ENCODE measurements at regions not wholly inside any gene's neighbourhood (a gene's known extent, or its start where the extent isn't known, plus 50 kb on each side); places are given as distances from the start of the nearest gene placed in this dataset.

DNA sequence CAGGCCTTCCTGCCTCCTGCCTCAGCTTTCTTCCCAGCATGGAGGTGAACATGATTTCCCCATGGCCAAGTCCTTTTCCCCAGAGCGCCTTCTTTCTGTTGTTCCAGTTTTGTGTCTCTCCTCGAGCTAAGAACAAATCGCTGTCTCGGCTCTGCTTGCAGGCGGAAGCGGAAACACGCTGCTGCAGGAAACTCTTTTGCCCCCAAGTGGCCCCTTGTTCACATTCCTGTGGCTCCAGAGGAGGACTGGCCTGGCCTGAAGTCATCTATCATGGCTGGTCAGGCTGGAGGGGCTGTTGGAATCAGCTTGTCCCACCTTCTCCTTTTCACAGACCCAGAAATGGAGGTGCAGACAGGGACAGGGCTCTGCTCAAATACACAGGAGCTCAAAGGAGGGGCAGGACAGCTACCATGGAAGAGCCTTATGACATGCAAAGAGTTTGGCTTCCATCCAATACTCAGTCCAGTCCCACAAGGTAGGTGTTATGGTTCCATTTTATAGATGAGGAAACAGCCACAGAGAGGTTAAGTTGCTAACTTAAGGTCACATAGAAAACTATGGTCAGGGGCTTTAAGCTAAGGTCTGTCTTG lies 182.2 kb upstream of the SYT13 start:
- intact Hi-C loops (cut with DNase I) = no loop called here
- no peak overlapping the region for H3K4me3 ChIP-seq
- no peak overlapping the region for H3K27ac ChIP-seq
- peak; percentile 53 for ATAC-seq
- no peaks in the 10 kb centered on the region for H3K4me1 ChIP-seq
- TF ChIP-seq, protein P1, sequence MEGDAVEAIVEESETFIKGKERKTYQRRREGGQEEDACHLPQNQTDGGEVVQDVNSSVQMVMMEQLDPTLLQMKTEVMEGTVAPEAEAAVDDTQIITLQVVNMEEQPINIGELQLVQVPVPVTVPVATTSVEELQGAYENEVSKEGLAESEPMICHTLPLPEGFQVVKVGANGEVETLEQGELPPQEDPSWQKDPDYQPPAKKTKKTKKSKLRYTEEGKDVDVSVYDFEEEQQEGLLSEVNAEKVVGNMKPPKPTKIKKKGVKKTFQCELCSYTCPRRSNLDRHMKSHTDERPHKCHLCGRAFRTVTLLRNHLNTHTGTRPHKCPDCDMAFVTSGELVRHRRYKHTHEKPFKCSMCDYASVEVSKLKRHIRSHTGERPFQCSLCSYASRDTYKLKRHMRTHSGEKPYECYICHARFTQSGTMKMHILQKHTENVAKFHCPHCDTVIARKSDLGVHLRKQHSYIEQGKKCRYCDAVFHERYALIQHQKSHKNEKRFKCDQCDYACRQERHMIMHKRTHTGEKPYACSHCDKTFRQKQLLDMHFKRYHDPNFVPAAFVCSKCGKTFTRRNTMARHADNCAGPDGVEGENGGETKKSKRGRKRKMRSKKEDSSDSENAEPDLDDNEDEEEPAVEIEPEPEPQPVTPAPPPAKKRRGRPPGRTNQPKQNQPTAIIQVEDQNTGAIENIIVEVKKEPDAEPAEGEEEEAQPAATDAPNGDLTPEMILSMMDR (IDR thresholded peaks at IDR 0.05) = no peak
- H3K9me3 ChIP-seq = no peaks in the 10 kb centered on the region
- no peak for DNase-seq
- H3K27me3 ChIP-seq = no peaks in the 10 kb centered on the region
- H3K36me3 ChIP-seq = no peaks in the 10 kb centered on the region

DNA sequence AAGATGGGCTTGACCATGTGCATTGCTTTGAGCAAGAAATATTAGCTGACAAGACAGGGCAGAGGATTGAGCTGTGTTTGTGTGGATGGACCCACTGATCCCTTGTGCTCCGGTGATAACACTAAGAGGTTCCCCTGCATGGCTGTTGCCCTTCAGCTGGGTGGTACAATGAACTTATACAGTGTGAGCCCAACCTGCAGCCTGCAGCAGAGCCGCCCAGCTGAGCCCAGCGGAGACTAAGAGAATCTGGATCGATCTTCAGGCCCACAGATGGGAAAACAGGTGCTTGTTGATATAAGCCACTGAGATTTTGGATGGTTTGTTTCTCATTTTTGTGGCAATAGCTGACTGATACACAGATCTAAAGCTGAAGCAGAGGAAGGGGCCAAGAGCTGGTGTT lies 177.4 kb upstream of the SYT13 start:
- Histone ChIP-seq H3K4me3 (no peak overlapping the region), H3K4me1 (no peaks in the 10 kb centered on the region), H3K27ac (no peak overlapping the region), H3K27me3 (no peaks in the 10 kb centered on the region), H3K36me3 (no peaks in the 10 kb centered on the region), H3K9me3 (no peaks in the 10 kb centered on the region)
- no peak for ATAC-seq
- TF ChIP-seq, protein P1 (IDR thresholded peaks at IDR 0.05) = no peak
- DNase-seq = no peak
- intact Hi-C loops (cut with DNase I) = no loop called here

DNA sequence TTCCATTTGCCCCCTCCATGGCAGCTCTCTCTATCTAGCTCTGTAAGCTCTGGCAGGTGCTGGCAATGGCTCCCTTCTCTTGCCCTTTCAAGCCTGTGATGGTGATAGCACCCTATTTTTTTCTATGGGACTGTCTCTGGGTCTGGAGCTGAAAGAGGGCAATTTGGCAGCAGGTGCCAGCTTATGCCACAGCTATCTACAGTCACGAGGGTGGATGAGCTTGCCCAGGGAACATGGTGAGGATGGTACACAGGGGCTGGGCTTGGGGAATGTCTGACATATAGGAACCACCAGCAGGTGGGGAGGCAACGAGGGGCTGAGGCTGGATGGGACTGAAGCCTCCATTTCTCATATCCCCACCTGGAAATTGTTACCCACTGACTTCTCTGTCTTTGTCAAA lies 175.4 kb upstream of the SYT13 start:
- intact Hi-C loops (cut with DNase I) = no loop called here
- ATAC-seq (no peak), DNase-seq (no peak)
- Histone ChIP-seq H3K9me3 (no peaks in the 10 kb centered on the region), H3K36me3 (no peaks in the 10 kb centered on the region), H3K27me3 (no peaks in the 10 kb centered on the region), H3K27ac (no peak overlapping the region), H3K4me3 (no peak overlapping the region), H3K4me1 (no peaks in the 10 kb centered on the region)
- TF ChIP-seq, protein P1 (IDR thresholded peaks at IDR 0.05) = no peak

GRCh38 chr11:45459491-45459890 lies 173.3 kb upstream of the SYT13 start:
- H3K4me1 ChIP-seq = no peaks in the 10 kb centered on the region
- no peak overlapping the region for H3K27ac ChIP-seq
- intact Hi-C loops (cut with DNase I) = no loop called here
- TF ChIP-seq, protein P1 (IDR thresholded peaks at IDR 0.05) = no peak
- no peaks in the 10 kb centered on the region for H3K9me3 ChIP-seq
- H3K36me3 ChIP-seq = no peaks in the 10 kb centered on the region
- DNase-seq (no peak), ATAC-seq (no peak)
- no peaks in the 10 kb centered on the region for H3K27me3 ChIP-seq
- no peak overlapping the region for H3K4me3 ChIP-seq

- Histone ChIP-seq H3K9me3 (no peaks in the 10 kb centered on the region), H3K27me3 (no peaks in the 10 kb centered on the region), H3K36me3 (no peaks in the 10 kb centered on the region), H3K27ac (no peak overlapping the region), H3K4me1 (no peaks in the 10 kb centered on the region), H3K4me3 (no peak overlapping the region)
- no peak for DNase-seq
- intact Hi-C loops (cut with DNase I) = no loop called here
- TF ChIP-seq, protein P1 (IDR thresholded peaks at IDR 0.05) = no peak
- no peak for ATAC-seq
These were observed 172.1 kb upstream of the SYT13 start for GRCh38 chr11:45458269-45458668.

GRCh38 chr11:45457649-45458048 lies 171.5 kb upstream of the SYT13 start:
- no peaks in the 10 kb centered on the region for H3K27me3 ChIP-seq
- no peaks in the 10 kb centered on the region for H3K4me1 ChIP-seq
- ATAC-seq = no peak
- intact Hi-C loops (cut with DNase I) = no loop called here
- TF ChIP-seq, protein P1 (IDR thresholded peaks at IDR 0.05) = no peak
- no peak for DNase-seq
- H3K27ac ChIP-seq = no peak overlapping the region
- H3K36me3 ChIP-seq = no peaks in the 10 kb centered on the region
- no peak overlapping the region for H3K4me3 ChIP-seq
- no peaks in the 10 kb centered on the region for H3K9me3 ChIP-seq
